A549 (cell line): ENCODE measurements at regions not wholly inside any gene's neighbourhood (a gene's known extent, or its start where the extent isn't known, plus 50 kb on each side); places are given as distances from the start of the nearest gene placed in this dataset.

Experiments
- CTCF ChIP-seq: fragments of >200 bp; sonication (Bioruptor Twin); formaldehyde crosslinking; IDR thresholded peaks from 3 replicates; pipeline ENCODE4 v1.5.1; 2016
- EHMT2 ChIP-seq: fragments of 200-600 bp; sonication (generic); IDR thresholded peaks from 2 replicates; pipeline ENCODE4 v1.6.1; 2016; ENCODE audit warnings: antibody characterized with exemption, low read depth, mild to moderate bottlenecking, moderate library complexity
- HDAC2 ChIP-seq: fragments of 200-600 bp; sonication (generic); IDR thresholded peaks from 2 replicates; pipeline ENCODE4 v1.6.1; 2016
- HOXB5 ChIP-seq: fragments of 250-450 bp; sonication (Bioruptor Pico); IDR thresholded peaks from 2 replicates; pipeline ENCODE4 v1.5.0; 2020; ENCODE audit warnings: mild to moderate bottlenecking, moderate library complexity
- MAX ChIP-seq: IDR thresholded peaks from 2 replicates; pipeline ENCODE4 v1.6.1; 2012
- MYC ChIP-seq: IDR thresholded peaks from 2 replicates; pipeline ENCODE4 v1.6.1; 2012; ENCODE audit warnings: mild to moderate bottlenecking, inconsistent platforms, low read length, improper control_type of control experiment, borderline replicate concordance
- NFE2L2 ChIP-seq: fragments of 150-350 bp; conservative IDR thresholded peaks from 2 replicates; pipeline ENCODE4 v1.6.1; 2014; ENCODE audit warnings: low read length
- NR3C1 ChIP-seq: fragments of >200 bp; sonication (Bioruptor Twin); formaldehyde crosslinking; IDR thresholded peaks from 3 replicates; pipeline ENCODE4 v1.6.1; 2017
- POLR2A ChIP-seq: IDR thresholded peaks from 2 replicates; pipeline ENCODE4 v1.6.1; 2012; ENCODE audit warnings: mild to moderate bottlenecking, low read length
- REST ChIP-seq: fragments of 200-600 bp; sonication (generic); IDR thresholded peaks from 2 replicates; pipeline ENCODE4 v1.6.1; 2016; ENCODE audit warnings: antibody characterized with exemption, mild to moderate bottlenecking, moderate library complexity
- RFX5 ChIP-seq: fragments of 450-650 bp; IDR thresholded peaks from 2 replicates; pipeline ENCODE4 v1.7.1; 2014; ENCODE audit warnings: antibody characterized with exemption, mild to moderate bottlenecking, moderate library complexity

- TF ChIP-seq EHMT2, result no peak
- TF ChIP-seq POLR2A, result no peak
- no peak for TF ChIP-seq MAX
- TF ChIP-seq CTCF, result no peak
- TF ChIP-seq REST, result no peak
- TF ChIP-seq RFX5, result no peak
- TF ChIP-seq HDAC2, result no peak
- TF ChIP-seq NFE2L2, result no peak
- TF ChIP-seq HOXB5 (CRISPR knock-in tag), result no peak
- TF ChIP-seq NR3C1, result no peak
- TF ChIP-seq MYC, result no peak
Measured at GRCh38 chr6:139871803-139872510, 497.5 kb upstream of the CITED2 start.
